OCI-LY7 (cell line): ENCODE measurements at regions not wholly inside any gene's neighbourhood (a gene's known extent, or its start where the extent isn't known, plus 50 kb on each side); places are given as distances from the start of the nearest gene placed in this dataset.

ENCODE experiments used
- BruUV-seq: library from RNA; stranded (reverse); fragments of 400-500 nt; replicated peaks from 2 replicates; lab custom pipeline; 2021; lab: Mats Ljungman, UMichigan
- CTCF ChIA-PET: fragments of 300-600 bp; sonication (Branson Sonifier 250); formaldehyde crosslinking; loops from one replicate; lab custom pipeline; 2022; ENCODE audit warnings: antibody characterized with exemption; ENCODE audit not compliant: unreplicated experiment; lab: Charles Lee
- POLR2A ChIA-PET: fragments of 300-600 bp; sonication (Branson Sonifier 250); formaldehyde crosslinking; loops from one replicate; lab custom pipeline; 2022; ENCODE audit warnings: antibody characterized with exemption; lab: Charles Lee
- DNase-seq: peaks from one replicate; pipeline ENCODE4 v3.0.0-alpha.2; 2015; ENCODE audit warnings: low spot score
- H2AFZ ChIP-seq: fragments of 200-600 bp; sonication (generic), shearing (Covaris generic); 2 replicates; pipeline ENCODE4 v1.6.1; 2014; ENCODE audit warnings: mild to moderate bottlenecking, antibody characterized with exemption, low read length, moderate library complexity
- H3K27ac ChIP-seq: fragments of 200-600 bp; sonication (generic); 2 replicates; pipeline ENCODE4 v1.5.1; 2014; ENCODE audit warnings: mixed run types, low read depth, mild to moderate bottlenecking, moderate library complexity, low read length, inconsistent platforms; ENCODE audit not compliant: poor library complexity, severe bottlenecking
- H3K36me3 ChIP-seq: fragments of 200-600 bp; sonication (generic); 2 replicates; pipeline ENCODE4 v1.6.1; 2014; ENCODE audit warnings: mild to moderate bottlenecking, antibody characterized with exemption, low read length, moderate library complexity, mixed read lengths; ENCODE audit not compliant: insufficient read depth
- H3K4me1 ChIP-seq: fragments of 200-600 bp; sonication (generic); 2 replicates; pipeline ENCODE4 v1.5.1; 2014; ENCODE audit warnings: mild to moderate bottlenecking, low read length; ENCODE audit not compliant: insufficient read depth, poor library complexity, severe bottlenecking
- H3K4me2 ChIP-seq: fragments of 200-600 bp; sonication (generic); 2 replicates; pipeline ENCODE4 v1.6.1; 2014; ENCODE audit warnings: mild to moderate bottlenecking, low read length
- H3K4me3 ChIP-seq: fragments of 200-600 bp; sonication (generic); 2 replicates; pipeline ENCODE4 v1.5.1; 2014; ENCODE audit warnings: mild to moderate bottlenecking, low read depth, low read length; ENCODE audit not compliant: poor library complexity, severe bottlenecking
- H3K79me2 ChIP-seq: fragments of 200-600 bp; sonication (generic); 2 replicates; pipeline ENCODE4 v1.6.1; 2016; ENCODE audit warnings: low read depth, mild to moderate bottlenecking, low read length, moderate library complexity, mixed read lengths; ENCODE audit not compliant: insufficient read depth
- H3K9me2 ChIP-seq: fragments of 200-600 bp; sonication (generic); 2 replicates; pipeline ENCODE4 v1.6.1; 2016; ENCODE audit warnings: mild to moderate bottlenecking, low read length, mixed read lengths; ENCODE audit not compliant: insufficient read depth
- H3K9me3 ChIP-seq: fragments of 200-600 bp; sonication (generic); 2 replicates; pipeline ENCODE4 v1.6.1; 2014; ENCODE audit warnings: mild to moderate bottlenecking, mixed run types, low read length, mixed read lengths
- H4K20me1 ChIP-seq: fragments of 200-600 bp; sonication (generic); 2 replicates; pipeline ENCODE4 v1.6.1; 2014; ENCODE audit warnings: mild to moderate bottlenecking, antibody characterized with exemption, low read length, moderate library complexity, mixed read lengths; ENCODE audit not compliant: insufficient read depth
- CTCF ChIP-seq: fragments of 200-600 bp; sonication (generic); conservative IDR thresholded peaks from 2 replicates; pipeline ENCODE4 v1.5.1; 2014; ENCODE audit warnings: mild to moderate bottlenecking, antibody characterized with exemption, low read length, moderate library complexity, mixed read lengths
- EZH2phosphoT487 ChIP-seq: fragments of 200-600 bp; sonication (generic); IDR thresholded peaks from 2 replicates; pipeline ENCODE4 v1.6.1; 2018; ENCODE audit warnings: low read depth, borderline replicate concordance, mild to moderate bottlenecking, mixed run types, antibody characterized with exemption, low read length, moderate library complexity, mixed read lengths
- intact Hi-C: fragments of 100-400 bp; cut with micrococcal nuclease; formaldehyde crosslinking; loops from one replicate; pipeline ENCODE4 v1.10.0; 2022; ENCODE audit not compliant: unreplicated experiment

- Histone ChIP-seq H3K36me3 (no peaks in the 10 kb centered on the region), H4K20me1 (no peaks in the 10 kb centered on the region), H3K9me3 (no peaks in the 10 kb centered on the region), H2AFZ (no peak overlapping the region), H3K4me1 (no peaks in the 10 kb centered on the region), H3K4me2 (no peak overlapping the region), H3K4me3 (no peak overlapping the region), H3K9me2 (no peaks in the 10 kb centered on the region), H3K27ac (no peak overlapping the region), H3K79me2 (no peaks in the 10 kb centered on the region)
- intact Hi-C loops = no loop called here
- no peak for DNase-seq
- no peak for TF ChIP-seq EZH2phosphoT487
- TF ChIP-seq CTCF = no peak
- ChIA-PET CTCF (interaction anchor here (0.6 kb wide), 1 partner anchor 435 kb away, joined by 6 read pairs; no protein-coding TSS in a partner anchor), POLR2A (interaction anchor here (1.3 kb wide), 1 partner anchor 76 kb away, joined by 5 read pairs; no protein-coding TSS in a partner anchor)
- BruUV-seq = no TSS peak
Observed at GRCh38 chr2:120605231-120605935, 130.3 kb upstream of the GLI2 start.

DNA sequence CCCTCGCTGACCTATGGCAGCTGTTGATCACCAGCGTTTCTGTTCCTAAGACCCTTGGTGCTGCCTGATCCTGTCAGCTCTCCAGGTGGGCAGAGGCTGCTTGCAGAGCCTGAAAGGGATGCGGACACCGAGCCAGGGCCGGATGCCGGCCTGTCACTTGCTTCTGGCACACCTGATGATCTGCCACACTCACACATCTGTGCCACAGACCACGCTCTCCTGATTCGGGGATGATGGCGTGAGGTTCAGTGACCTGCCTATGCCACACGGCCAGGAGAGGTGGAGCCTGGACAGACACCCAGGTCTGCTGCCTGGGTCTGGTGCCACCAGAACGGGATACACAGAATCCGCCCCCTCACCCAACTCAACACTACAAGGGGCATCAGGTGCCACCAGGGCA lies 129.4 kb upstream of the GLI2 start:
- Histone ChIP-seq H3K79me2 (no peaks in the 10 kb centered on the region), H3K4me2 (no peak overlapping the region), H3K9me2 (no peaks in the 10 kb centered on the region), H2AFZ (no peak overlapping the region), H3K27ac (no peak overlapping the region), H3K4me1 (no peaks in the 10 kb centered on the region), H4K20me1 (no peaks in the 10 kb centered on the region), H3K4me3 (no peak overlapping the region), H3K9me3 (no peaks in the 10 kb centered on the region), H3K36me3 (no peaks in the 10 kb centered on the region)
- CTCF ChIA-PET = no interaction called here
- POLR2A ChIA-PET = interaction anchor here (1.3 kb wide), 1 partner anchor 75 kb away, joined by 5 read pairs; no protein-coding TSS in a partner anchor
- no TSS peak for BruUV-seq
- intact Hi-C loops = no loop called here
- TF ChIP-seq EZH2phosphoT487 (no peak), CTCF (no peak)
- DNase-seq = no peak

- Histone ChIP-seq H3K4me1 (no peaks in the 10 kb centered on the region), H3K4me2 (no peak overlapping the region), H3K79me2 (no peaks in the 10 kb centered on the region), H3K27ac (no peak overlapping the region), H4K20me1 (no peaks in the 10 kb centered on the region), H3K9me3 (no peaks in the 10 kb centered on the region), H2AFZ (no peak overlapping the region), H3K36me3 (no peaks in the 10 kb centered on the region), H3K4me3 (no peak overlapping the region), H3K9me2 (no peaks in the 10 kb centered on the region)
- CTCF ChIA-PET = no interaction called here
- POLR2A ChIA-PET = interaction anchor here (0.5 kb wide), 1 partner anchor 44 kb away, joined by 3 read pairs; no protein-coding TSS in a partner anchor
- BruUV-seq = no TSS peak
- DNase-seq = no peak
- TF ChIP-seq EZH2phosphoT487 (no peak), CTCF (no peak)
- intact Hi-C loops = no loop called here
Observed at GRCh38 chr2:120606931-120607330, 128.7 kb upstream of the GLI2 start.
